ENCODE measurements at regions not wholly inside any gene's neighbourhood (a gene's known extent, or its start where the extent isn't known, plus 50 kb on each side); places are given as distances from the start of the nearest gene placed in this dataset.

DNA sequence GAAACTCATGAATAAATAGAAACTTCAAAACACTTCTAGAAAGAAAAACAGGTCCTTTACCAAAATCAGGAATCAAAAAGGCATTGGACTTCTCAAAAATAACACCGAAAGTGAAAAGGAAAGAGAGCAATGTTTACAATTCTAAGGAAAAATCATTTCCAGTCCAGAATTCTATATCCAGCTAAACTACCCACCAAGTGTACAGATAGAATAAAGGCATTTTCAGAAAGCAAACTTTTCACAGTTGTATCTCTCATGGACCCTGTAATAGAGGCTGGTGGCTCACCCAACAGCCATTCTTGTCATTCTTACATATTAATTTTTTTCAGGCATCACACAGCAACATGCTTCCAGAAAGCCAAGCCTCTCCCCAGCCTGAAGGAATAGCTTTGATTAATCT is 63.7 kb downstream of the FOXD1 start:
- TF ChIP-seq CTCF (IDR thresholded peaks at IDR 0.05) = no peak
- no peak for TF ChIP-seq POLR2A (IDR thresholded peaks at IDR 0.05)
